Spleen (tissue), 11 donors: ENCODE measurements at regions not wholly inside any gene's neighbourhood (a gene's known extent, or its start where the extent isn't known, plus 50 kb on each side); places are given as distances from the start of the nearest gene placed in this dataset.

ENCODE experiments used
- DNase-seq: peaks from one replicate; pipeline ENCODE4 v3.0.0-alpha.2; 2020
- H3K27ac ChIP-seq, 8 donors: fragments of 200-600 bp; sonication (generic) in 7 of 8; 1 replicate in 4 of 8; 2 replicates in 4 of 8; pipeline versions ENCODE4 v1.5.0 to v1.8.0; 2016 to 2021; ENCODE audit warnings: inconsistent platforms in 4 of 8, mild to moderate bottlenecking in 4 of 8, moderate library complexity in 1 of 8
- H3K27me3 ChIP-seq, 7 donors: fragments of 200-600 bp; sonication (generic) in 6 of 7; replicated peaks in 1 of 7; 1 replicate in 4 of 7; 2 replicates in 3 of 7; pipeline versions ENCODE4 v1.5.0 to v1.8.0; 2016 to 2021; ENCODE audit warnings: inconsistent platforms in 3 of 7, mild to moderate bottlenecking in 1 of 7
- H3K36me3 ChIP-seq, 6 donors: fragments of 200-600 bp; sonication (generic) in 5 of 6; 1 replicate in 4 of 6; 2 replicates in 2 of 6; pipeline versions ENCODE4 v1.5.0 to v1.8.0; 2016 to 2021; ENCODE audit warnings: inconsistent platforms in 2 of 6
- H3K4me1 ChIP-seq, 6 donors: fragments of 200-600 bp; sonication (generic) in 5 of 6; 1 replicate in 3 of 6; 2 replicates in 3 of 6; pipeline versions ENCODE4 v1.5.0 to v1.8.0; 2016 to 2021; ENCODE audit warnings: inconsistent platforms in 3 of 6
- H3K4me3 ChIP-seq, 8 donors: fragments of 200-600 bp; sonication (generic) in 7 of 8; 1 replicate in 4 of 8; 2 replicates in 4 of 8; pipeline versions ENCODE4 v1.5.0 to v1.8.0; 2016 to 2021; ENCODE audit warnings: inconsistent platforms in 4 of 8, mild to moderate bottlenecking in 4 of 8, moderate library complexity in 2 of 8
- H3K9me3 ChIP-seq, 8 donors: fragments of 200-600 bp; sonication (generic) in 7 of 8; 1 replicate in 4 of 8; 2 replicates in 4 of 8; pipeline versions ENCODE4 v1.5.0 to v1.8.0; 2016 to 2021; ENCODE audit warnings: inconsistent platforms in 4 of 8
- CTCF ChIP-seq, 11 experiments: fragments of 200-600 bp in 7 of 11; fragments of 450-650 bp in 4 of 11; sonication (generic) in 4 of 11; IDR thresholded peaks in 8 of 11; conservative IDR thresholded peaks in 3 of 11; 1 replicate in 7 of 11; 2 replicates in 4 of 11; pipeline versions ENCODE4 v1.4.0 to v1.8.0; 2016 to 2021; ENCODE audit warnings: antibody characterized with exemption in 11 of 11, inconsistent platforms in 4 of 11, mild to moderate bottlenecking in 1 of 11
- POLR2A ChIP-seq, 3 donors: fragments of 450-650 bp; IDR thresholded peaks; one replicate each; pipeline ENCODE4 v1.5.1; 2017; ENCODE audit warnings: antibody characterized with exemption in 3 of 3, mild to moderate bottlenecking in 1 of 3
- POLR2AphosphoS5 ChIP-seq, 3 donors: sonication (generic); formaldehyde crosslinking; IDR thresholded peaks; one replicate each; pipeline ENCODE4 v1.5.1; 2017; ENCODE audit warnings: antibody characterized with exemption in 3 of 3
- WGBS, 5 donors: extraction: QIAGEN DNeasy Blood & Tissue Kit in 3 of 5; methylation state at CpG; one replicate each; pipeline versions ENCODE4 v1.1.5 to v1.1.7; 2013 to 2018; 5-methylcytosine and 5-hydroxymethylcytosine counted together
- intact Hi-C: fragments of 100-400 bp; cut with DNase I; formaldehyde crosslinking; loops from one replicate; pipeline ENCODE4 v1.15.0; 2023; ENCODE audit warnings: low total_unique reads
- donor health status: healthy with polysubstance abuse.
- donor health status: DM: no; HTN: no; CAD: no; lungs with moderate emphysema.
- donor health status: DM: no; HTN: no; CAD: no.
- donor health status: Bipolar disorder and iron deficiency.
- donor health status: healthy.
- donor health status: DM: no; HTN: no; CAD: no.
- donor health status: DM: yes; HTN: yes; CAD: no.

GRCh38 chr2:34747643-34748042 is 1148.5 kb upstream of the FAM98A start:
- Histone ChIP-seq H3K4me1 (no peaks in the 10 kb centered on the region), H3K9me3 (peaks cover 0 to 18% (median 3%) of the 10 kb centered on the region in 8 donors), H3K4me3 (no peak overlapping the region), H3K36me3 (no peaks in the 10 kb centered on the region), H3K27me3 (no peaks in the 10 kb centered on the region), H3K27ac (no peak overlapping the region)
- TF ChIP-seq POLR2A (IDR thresholded peaks at IDR 0.05), result no peak
- TF ChIP-seq POLR2AphosphoS5 (IDR thresholded peaks at IDR 0.05), result no peak
- TF ChIP-seq CTCF (IDR thresholded peaks at IDR 0.05 in 8 of 11, conservative IDR thresholded peaks at IDR 0.05 in 3 of 11), result no peak
- DNase-seq, result no peak
- WGBS, 5 donors, result 55 to 80% (median 64%) methylated on average over 3 of the region's 3 CpGs
- intact Hi-C loops, result no loop called here

- Histone ChIP-seq H3K4me1 (no peaks in the 10 kb centered on the region), H3K27ac (no peak overlapping the region), H3K4me3 (no peak overlapping the region), H3K36me3 (no peaks in the 10 kb centered on the region), H3K27me3 (no peaks in the 10 kb centered on the region), H3K9me3 (no peaks in the 10 kb centered on the region)
- WGBS, 5 donors, result 39 to 63% (median 44%) methylated on average over 3 of the region's 3 CpGs
- DNase-seq, result no peak
- TF ChIP-seq POLR2A (IDR thresholded peaks at IDR 0.05), result no peak
- TF ChIP-seq POLR2AphosphoS5 (IDR thresholded peaks at IDR 0.05), result no peak
- intact Hi-C loops, result no loop called here
Observed at GRCh38 chr2:34738691-34739090, 1139.6 kb upstream of the FAM98A start.

GRCh38 chr2:34737146-34737545 is 1138.0 kb upstream of the FAM98A start:
- intact Hi-C loops, result no loop called here

GRCh38 chr2:34736482-34736881 is 1137.4 kb upstream of the FAM98A start:
- no peak for DNase-seq
- intact Hi-C loops, result no loop called here
- H3K9me3 ChIP-seq, result no peaks in the 10 kb centered on the region
- no peaks in the 10 kb centered on the region for H3K27me3 ChIP-seq
- H3K27ac ChIP-seq, result no peak overlapping the region
- WGBS, 5 donors, result 57 to 75% (median 66%) methylated on average over 2 of the region's 2 CpGs
- TF ChIP-seq POLR2A (IDR thresholded peaks at IDR 0.05), result no peak
- TF ChIP-seq CTCF (IDR thresholded peaks at IDR 0.05 in 8 of 11, conservative IDR thresholded peaks at IDR 0.05 in 3 of 11), result no peak
- no peak for TF ChIP-seq POLR2AphosphoS5 (IDR thresholded peaks at IDR 0.05)
- H3K36me3 ChIP-seq, result no peaks in the 10 kb centered on the region
- H3K4me3 ChIP-seq, result no peak overlapping the region
- no peaks in the 10 kb centered on the region for H3K4me1 ChIP-seq

More at GRCh38 chr2:34737146-34737545, 1138.0 kb upstream of the FAM98A start:
- no peak overlapping the region for H3K4me3 ChIP-seq
- WGBS, 5 donors, result 86 to 90% (median 89%) methylated on average over 3 of the region's 3 CpGs
- H3K27ac ChIP-seq, result no peak overlapping the region
- H3K27me3 ChIP-seq, result no peaks in the 10 kb centered on the region
- no peaks in the 10 kb centered on the region for H3K9me3 ChIP-seq
- H3K4me1 ChIP-seq, result no peaks in the 10 kb centered on the region
- DNase-seq, result no peak
- TF ChIP-seq POLR2AphosphoS5 (IDR thresholded peaks at IDR 0.05), result no peak
- TF ChIP-seq POLR2A (IDR thresholded peaks at IDR 0.05), result no peak
- no peak for TF ChIP-seq CTCF (IDR thresholded peaks at IDR 0.05 in 8 of 11, conservative IDR thresholded peaks at IDR 0.05 in 3 of 11)
- no peaks in the 10 kb centered on the region for H3K36me3 ChIP-seq

- H3K4me3 ChIP-seq, result no peak overlapping the region
- no peaks in the 10 kb centered on the region for H3K27me3 ChIP-seq
- intact Hi-C loops, result no loop called here
- H3K27ac ChIP-seq, result no peak overlapping the region
- H3K4me1 ChIP-seq, result no peaks in the 10 kb centered on the region
- TF ChIP-seq POLR2AphosphoS5 (IDR thresholded peaks at IDR 0.05) (no peak), POLR2A (IDR thresholded peaks at IDR 0.05) (no peak), CTCF (IDR thresholded peaks at IDR 0.05 in 8 of 11, conservative IDR thresholded peaks at IDR 0.05 in 3 of 11) (no peak)
- no peak for DNase-seq
- H3K9me3 ChIP-seq, result no peaks in the 10 kb centered on the region
- no peaks in the 10 kb centered on the region for H3K36me3 ChIP-seq
Observed at GRCh38 chr2:34734662-34735061, 1135.6 kb upstream of the FAM98A start.
